ENCODE measurements at regions not wholly inside any gene's neighbourhood (a gene's known extent, or its start where the extent isn't known, plus 50 kb on each side); places are given as distances from the start of the nearest gene placed in this dataset.

DNA sequence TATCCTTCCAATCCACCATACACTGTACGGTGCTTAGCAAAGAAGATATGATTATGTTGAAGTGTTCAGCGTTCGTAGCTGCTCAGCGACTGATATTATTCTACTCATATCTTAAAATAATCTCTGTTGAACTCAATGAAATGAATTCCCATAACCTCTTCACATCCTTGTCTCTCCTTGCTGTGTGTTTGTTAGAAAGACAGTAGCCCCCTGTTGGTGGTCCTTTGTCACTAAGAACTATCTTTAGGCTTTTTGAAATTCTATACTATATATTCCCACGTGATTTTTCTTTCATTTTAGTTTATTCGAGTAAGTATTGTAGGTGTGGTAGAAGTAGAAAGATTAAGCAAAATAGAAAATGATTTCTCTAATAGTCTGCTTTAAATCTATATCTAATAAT, 762.8 kb upstream of the WWC1 start:
- no peaks in the 10 kb centered on the region for H3F3A ChIP-seq (ENCODE audit: insufficient read depth, low read length)
- no peak overlapping the region for H3K4me2 ChIP-seq (ENCODE audit: low read length)
- H3K79me2 ChIP-seq (ENCODE audit: insufficient read depth, low read length) = no peaks in the 10 kb centered on the region
- no peak overlapping the region for H3K4me3 ChIP-seq (ENCODE audit: low read depth, low read length, poor library complexity, severe bottlenecking)
- no peak overlapping the region for H3K9ac ChIP-seq (ENCODE audit: low read length)
- H3K36me3 ChIP-seq (ENCODE audit: insufficient read depth, low read length) = no peaks in the 10 kb centered on the region
- no peaks in the 10 kb centered on the region for H3K9me2 ChIP-seq (ENCODE audit: low read depth, low read length)
- no peaks in the 10 kb centered on the region for H3K27me3 ChIP-seq (ENCODE audit: insufficient read depth, low read length)
- H4K20me1 ChIP-seq (ENCODE audit: insufficient read depth, low read length) = no peaks in the 10 kb centered on the region
- no peak overlapping the region for H2AFZ ChIP-seq (ENCODE audit: low read length)
- no peaks in the 10 kb centered on the region for H3K9me3 ChIP-seq (ENCODE audit: low read length)
- TF ChIP-seq, protein P1, sequence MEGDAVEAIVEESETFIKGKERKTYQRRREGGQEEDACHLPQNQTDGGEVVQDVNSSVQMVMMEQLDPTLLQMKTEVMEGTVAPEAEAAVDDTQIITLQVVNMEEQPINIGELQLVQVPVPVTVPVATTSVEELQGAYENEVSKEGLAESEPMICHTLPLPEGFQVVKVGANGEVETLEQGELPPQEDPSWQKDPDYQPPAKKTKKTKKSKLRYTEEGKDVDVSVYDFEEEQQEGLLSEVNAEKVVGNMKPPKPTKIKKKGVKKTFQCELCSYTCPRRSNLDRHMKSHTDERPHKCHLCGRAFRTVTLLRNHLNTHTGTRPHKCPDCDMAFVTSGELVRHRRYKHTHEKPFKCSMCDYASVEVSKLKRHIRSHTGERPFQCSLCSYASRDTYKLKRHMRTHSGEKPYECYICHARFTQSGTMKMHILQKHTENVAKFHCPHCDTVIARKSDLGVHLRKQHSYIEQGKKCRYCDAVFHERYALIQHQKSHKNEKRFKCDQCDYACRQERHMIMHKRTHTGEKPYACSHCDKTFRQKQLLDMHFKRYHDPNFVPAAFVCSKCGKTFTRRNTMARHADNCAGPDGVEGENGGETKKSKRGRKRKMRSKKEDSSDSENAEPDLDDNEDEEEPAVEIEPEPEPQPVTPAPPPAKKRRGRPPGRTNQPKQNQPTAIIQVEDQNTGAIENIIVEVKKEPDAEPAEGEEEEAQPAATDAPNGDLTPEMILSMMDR (IDR thresholded peaks at IDR 0.05; ENCODE audit: low read length) = no peak
- no peak for TF ChIP-seq EZH2 (IDR thresholded peaks at IDR 0.05; ENCODE audit: borderline replicate concordance, low read length)
- no peaks in the 10 kb centered on the region for H3K4me1 ChIP-seq (ENCODE audit: insufficient read depth, low read length, severe bottlenecking)
- H3K27ac ChIP-seq (ENCODE audit: low read depth, low read length, poor library complexity, severe bottlenecking) = no peak overlapping the region

DNA sequence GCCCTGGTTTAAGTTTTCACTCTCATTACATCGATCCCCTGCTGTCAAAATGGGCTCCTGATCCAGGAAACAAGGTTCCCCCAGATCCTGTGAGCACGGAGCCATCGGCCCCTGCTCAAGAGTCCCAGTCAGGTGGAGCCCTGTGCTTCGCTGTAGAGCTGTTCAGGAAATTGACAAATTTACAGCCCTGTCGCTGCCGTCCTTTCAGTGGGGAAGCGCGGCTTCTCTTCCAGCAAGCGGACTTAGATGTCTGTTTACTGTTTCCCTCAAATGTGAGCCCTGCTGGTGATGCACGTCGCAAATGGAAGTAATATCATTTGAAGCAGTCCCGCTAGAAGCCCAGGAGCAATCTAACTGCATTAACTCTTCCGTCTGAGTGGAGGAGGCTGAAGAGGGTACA, 760.9 kb upstream of the WWC1 start:
- no peak overlapping the region for H3K9ac ChIP-seq (ENCODE audit: low read length)
- TF ChIP-seq, protein P1 (IDR thresholded peaks at IDR 0.05; ENCODE audit: low read length) = no peak
- no peak for TF ChIP-seq EZH2 (IDR thresholded peaks at IDR 0.05; ENCODE audit: borderline replicate concordance, low read length)
- H3K4me2 ChIP-seq (ENCODE audit: low read length) = no peak overlapping the region
- H3K27me3 ChIP-seq (ENCODE audit: insufficient read depth, low read length) = no peaks in the 10 kb centered on the region
- no peaks in the 10 kb centered on the region for H3K9me3 ChIP-seq (ENCODE audit: low read length)
- H3K4me3 ChIP-seq (ENCODE audit: low read depth, low read length, poor library complexity, severe bottlenecking) = no peak overlapping the region
- H4K20me1 ChIP-seq (ENCODE audit: insufficient read depth, low read length) = no peaks in the 10 kb centered on the region
- no peaks in the 10 kb centered on the region for H3K4me1 ChIP-seq (ENCODE audit: insufficient read depth, low read length, severe bottlenecking)
- H3F3A ChIP-seq (ENCODE audit: insufficient read depth, low read length) = no peaks in the 10 kb centered on the region
- no peak overlapping the region for H2AFZ ChIP-seq (ENCODE audit: low read length)
- no peaks in the 10 kb centered on the region for H3K36me3 ChIP-seq (ENCODE audit: insufficient read depth, low read length)
- no peaks in the 10 kb centered on the region for H3K79me2 ChIP-seq (ENCODE audit: insufficient read depth, low read length)
- H3K9me2 ChIP-seq (ENCODE audit: low read depth, low read length) = no peaks in the 10 kb centered on the region
- H3K27ac ChIP-seq (ENCODE audit: low read depth, low read length, poor library complexity, severe bottlenecking) = no peak overlapping the region

DNA sequence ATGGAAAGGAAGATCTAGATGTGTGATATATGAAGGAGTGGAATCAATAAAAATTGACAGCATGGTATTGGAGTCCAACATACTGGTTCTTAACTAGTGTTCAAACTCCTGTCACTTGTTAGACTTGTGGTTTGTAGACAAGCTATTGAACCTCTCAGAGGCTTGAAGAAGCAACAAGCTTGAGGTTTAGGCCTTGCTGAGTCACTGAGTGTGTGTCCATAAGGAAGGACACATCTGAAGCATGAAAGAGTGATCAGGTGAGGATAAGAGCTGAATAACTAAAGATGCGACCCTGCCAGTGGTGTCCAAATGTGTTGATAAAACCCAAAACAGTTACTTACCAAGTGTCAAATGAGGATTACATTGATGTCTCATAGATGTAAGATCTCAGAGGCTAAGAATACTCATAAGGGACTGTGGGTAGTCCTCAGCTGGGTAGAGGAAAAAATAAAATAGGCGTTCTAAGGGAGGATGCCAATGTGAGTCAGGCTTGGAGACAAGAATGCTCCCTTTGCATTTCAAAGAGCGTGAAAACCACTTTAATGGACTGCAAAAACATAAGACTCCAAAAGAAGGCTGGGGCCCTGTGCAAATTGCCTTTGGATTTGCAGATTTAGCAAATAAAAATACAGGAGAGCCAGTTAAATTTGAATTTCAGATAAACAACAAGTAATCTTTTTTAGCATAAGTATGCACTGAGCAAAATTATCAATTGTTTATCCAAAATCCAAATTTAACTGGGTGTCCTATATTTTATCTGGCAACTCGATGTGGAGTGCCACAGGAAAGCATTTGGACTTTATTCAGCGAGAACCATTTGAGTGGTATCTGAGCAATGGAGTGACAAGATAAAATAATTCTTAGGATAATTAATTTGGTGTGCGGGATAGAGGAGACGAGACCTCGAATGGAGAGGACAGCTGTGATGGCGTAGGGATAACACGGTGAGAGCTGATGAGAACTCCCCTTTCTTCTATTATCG, 757.3 kb upstream of the WWC1 start:
- H3K9ac ChIP-seq (ENCODE audit: low read length) = no peak overlapping the region

More for the DNA sequence above, 757.3 kb upstream of the WWC1 start:
- TF ChIP-seq EZH2 (IDR thresholded peaks at IDR 0.05; ENCODE audit: borderline replicate concordance, low read length) = no peak
- TF ChIP-seq, protein P1 (IDR thresholded peaks at IDR 0.05; ENCODE audit: low read length) = no peak
- Histone ChIP-seq H2AFZ (ENCODE audit: low read length) (no peak overlapping the region), H3F3A (ENCODE audit: insufficient read depth, low read length) (no peaks in the 10 kb centered on the region), H4K20me1 (ENCODE audit: insufficient read depth, low read length) (no peaks in the 10 kb centered on the region), H3K9me2 (ENCODE audit: low read depth, low read length) (no peaks in the 10 kb centered on the region), H3K4me1 (ENCODE audit: insufficient read depth, low read length, severe bottlenecking) (no peaks in the 10 kb centered on the region), H3K79me2 (ENCODE audit: insufficient read depth, low read length) (no peaks in the 10 kb centered on the region), H3K4me3 (ENCODE audit: low read depth, low read length, poor library complexity, severe bottlenecking) (no peak overlapping the region), H3K27me3 (ENCODE audit: insufficient read depth, low read length) (no peaks in the 10 kb centered on the region), H3K9me3 (ENCODE audit: low read length) (no peaks in the 10 kb centered on the region), H3K4me2 (ENCODE audit: low read length) (no peak overlapping the region), H3K36me3 (ENCODE audit: insufficient read depth, low read length) (no peaks in the 10 kb centered on the region), H3K27ac (ENCODE audit: low read depth, low read length, poor library complexity, severe bottlenecking) (no peak overlapping the region)
